Astrocyte (in vitro differentiated cells and primary cell): ENCODE measurements at regions not wholly inside any gene's neighbourhood (a gene's known extent, or its start where the extent isn't known, plus 50 kb on each side); places are given as distances from the start of the nearest gene placed in this dataset.

Experiments
- EZH2 ChIP-seq: IDR thresholded peaks from 2 replicates; pipeline ENCODE4 v1.6.1; 2012; ENCODE audit warnings: mild to moderate bottlenecking, low read length, inconsistent platforms; ENCODE audit not compliant: insufficient read depth
- TF ChIP-seq, protein P1 (sequence below): IDR thresholded peaks from 2 replicates; pipeline ENCODE4 v1.5.1; 2011; ENCODE audit warnings: low read depth, mild to moderate bottlenecking, inconsistent platforms, low read length, moderate library complexity; ENCODE audit not compliant: insufficient read depth

GRCh38 chr2:236935631-236936445 is 149.9 kb upstream of the COPS8 start:
- TF ChIP-seq EZH2, result no peak
- TF ChIP-seq, protein P1, sequence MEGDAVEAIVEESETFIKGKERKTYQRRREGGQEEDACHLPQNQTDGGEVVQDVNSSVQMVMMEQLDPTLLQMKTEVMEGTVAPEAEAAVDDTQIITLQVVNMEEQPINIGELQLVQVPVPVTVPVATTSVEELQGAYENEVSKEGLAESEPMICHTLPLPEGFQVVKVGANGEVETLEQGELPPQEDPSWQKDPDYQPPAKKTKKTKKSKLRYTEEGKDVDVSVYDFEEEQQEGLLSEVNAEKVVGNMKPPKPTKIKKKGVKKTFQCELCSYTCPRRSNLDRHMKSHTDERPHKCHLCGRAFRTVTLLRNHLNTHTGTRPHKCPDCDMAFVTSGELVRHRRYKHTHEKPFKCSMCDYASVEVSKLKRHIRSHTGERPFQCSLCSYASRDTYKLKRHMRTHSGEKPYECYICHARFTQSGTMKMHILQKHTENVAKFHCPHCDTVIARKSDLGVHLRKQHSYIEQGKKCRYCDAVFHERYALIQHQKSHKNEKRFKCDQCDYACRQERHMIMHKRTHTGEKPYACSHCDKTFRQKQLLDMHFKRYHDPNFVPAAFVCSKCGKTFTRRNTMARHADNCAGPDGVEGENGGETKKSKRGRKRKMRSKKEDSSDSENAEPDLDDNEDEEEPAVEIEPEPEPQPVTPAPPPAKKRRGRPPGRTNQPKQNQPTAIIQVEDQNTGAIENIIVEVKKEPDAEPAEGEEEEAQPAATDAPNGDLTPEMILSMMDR, result no peak
